ENCODE measurements at regions not wholly inside any gene's neighbourhood (a gene's known extent, or its start where the extent isn't known, plus 50 kb on each side); places are given as distances from the start of the nearest gene placed in this dataset.
"Not testable (repeated sequence)": the region's sequence is repeated elsewhere in the genome, so short reads cannot be mapped to it uniquely, and the experiment has no call there.

DNA sequence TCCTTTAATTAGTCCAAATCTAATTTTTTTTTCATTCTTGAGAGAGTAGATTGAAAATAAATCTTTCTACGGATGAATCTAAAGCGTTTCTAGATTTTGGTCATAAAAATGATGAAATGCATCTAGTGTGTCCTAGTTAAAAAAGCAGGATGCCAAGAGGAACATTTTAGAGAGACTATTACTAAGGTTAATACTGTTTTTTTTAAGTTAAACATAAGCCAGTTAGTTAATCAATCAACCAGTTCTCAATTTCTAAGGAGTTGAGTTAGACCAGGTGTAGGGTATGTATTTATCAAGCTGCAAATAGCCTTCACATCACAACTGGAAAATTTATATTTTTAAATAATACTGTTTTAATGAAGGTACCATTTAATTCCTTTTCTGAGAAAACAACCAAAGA is 679.5 kb upstream of the IGFBP7 start:
- no peak for DNase-seq

DNA sequence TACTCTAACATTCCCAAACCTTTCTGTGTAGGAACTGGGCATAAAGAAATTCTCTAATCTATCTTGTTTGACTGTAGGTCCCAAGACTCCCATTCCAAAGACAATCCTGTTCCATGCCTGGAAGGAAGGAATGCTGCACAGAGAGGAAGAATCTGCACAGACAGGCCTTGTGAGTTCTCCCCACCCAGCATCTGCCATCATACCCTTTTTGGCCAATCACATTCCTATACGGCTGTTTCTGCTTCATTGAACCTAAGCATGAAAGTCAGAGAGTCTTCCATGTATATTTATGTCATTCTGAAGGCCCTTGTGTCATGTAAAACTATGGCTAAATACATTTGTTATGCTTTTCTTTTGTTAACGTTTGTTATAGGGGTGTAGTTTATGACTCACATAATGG is 667.7 kb upstream of the IGFBP7 start:
- DNase-seq: no peak

DNA sequence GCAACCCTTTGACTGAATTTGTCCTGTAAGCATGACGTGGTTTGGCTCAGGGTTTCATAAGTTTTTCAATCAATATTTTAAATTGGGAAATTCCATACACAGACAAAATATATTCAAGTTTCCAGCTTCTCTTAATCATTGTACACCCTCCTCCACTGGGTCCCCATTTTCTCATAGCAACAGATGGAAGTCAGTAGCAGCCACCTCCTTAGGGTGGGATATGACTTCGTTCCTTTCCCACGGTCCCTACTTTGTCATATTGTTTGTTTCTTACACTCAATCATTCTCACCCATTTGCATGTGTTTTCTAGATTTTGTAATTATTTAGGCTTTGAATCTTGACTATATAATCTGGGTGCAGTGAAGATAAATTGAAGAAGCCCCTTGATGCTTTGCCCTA is 664.5 kb upstream of the IGFBP7 start:
- no peak for DNase-seq

DNA sequence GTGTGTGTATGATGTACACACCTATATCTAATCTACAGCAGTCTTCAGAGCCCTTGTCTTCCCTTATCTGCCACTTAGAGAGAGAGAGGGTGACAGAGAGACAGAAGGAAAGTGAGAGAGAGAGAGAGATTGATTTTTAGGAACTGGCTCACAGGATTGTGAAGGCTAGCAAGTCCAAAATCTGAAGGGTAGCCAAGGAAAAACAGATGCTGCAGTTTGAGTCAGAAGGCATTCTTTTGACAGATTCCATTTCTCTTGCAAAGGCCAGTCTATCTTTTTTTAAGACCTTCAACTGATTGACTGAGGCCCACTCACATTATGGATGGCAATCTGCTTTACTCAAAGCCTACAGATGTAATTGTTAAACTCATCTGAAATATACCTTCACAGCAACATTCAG is 664.0 kb upstream of the IGFBP7 start:
- no peak for DNase-seq

DNA sequence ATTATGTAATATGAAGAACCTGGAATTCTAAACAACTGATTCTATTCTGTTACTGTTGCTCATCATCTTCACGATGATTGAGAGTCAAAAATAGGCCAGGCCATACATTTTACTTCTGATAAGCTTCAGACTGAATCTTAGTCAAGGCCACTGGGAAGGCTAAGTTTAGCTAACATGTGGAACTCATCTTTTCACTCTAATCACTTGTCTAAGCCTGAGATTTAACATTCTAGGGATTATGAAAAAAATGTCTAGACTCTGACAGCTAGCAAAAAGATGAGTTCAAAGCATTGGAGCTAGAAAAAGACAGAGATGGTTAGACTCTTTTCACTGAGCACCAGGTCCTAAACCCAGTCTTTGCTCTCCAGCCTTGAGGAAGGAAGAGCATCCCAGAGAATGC is 656.2 kb upstream of the IGFBP7 start:
- no peak for DNase-seq

DNA sequence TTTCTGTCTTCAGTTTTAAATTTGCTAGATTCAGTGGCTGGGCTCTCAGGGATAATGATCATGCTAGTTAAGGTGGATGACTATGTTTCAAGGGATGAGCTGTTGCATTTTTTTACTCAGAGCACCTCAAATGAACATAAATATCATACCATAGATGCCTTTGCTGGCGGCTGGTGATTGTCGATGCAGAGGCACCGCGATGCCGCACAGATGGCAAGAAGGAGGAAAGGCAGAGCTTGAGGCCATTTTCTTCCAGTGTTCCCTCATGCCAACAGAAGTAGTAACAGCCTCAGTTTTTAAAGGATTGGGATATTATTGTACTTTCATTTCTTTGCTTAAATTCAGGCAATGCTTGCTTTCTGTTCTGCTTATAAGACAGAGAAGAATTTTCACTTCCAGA is 654.7 kb upstream of the IGFBP7 start:
- DNase-seq: no peak

DNA sequence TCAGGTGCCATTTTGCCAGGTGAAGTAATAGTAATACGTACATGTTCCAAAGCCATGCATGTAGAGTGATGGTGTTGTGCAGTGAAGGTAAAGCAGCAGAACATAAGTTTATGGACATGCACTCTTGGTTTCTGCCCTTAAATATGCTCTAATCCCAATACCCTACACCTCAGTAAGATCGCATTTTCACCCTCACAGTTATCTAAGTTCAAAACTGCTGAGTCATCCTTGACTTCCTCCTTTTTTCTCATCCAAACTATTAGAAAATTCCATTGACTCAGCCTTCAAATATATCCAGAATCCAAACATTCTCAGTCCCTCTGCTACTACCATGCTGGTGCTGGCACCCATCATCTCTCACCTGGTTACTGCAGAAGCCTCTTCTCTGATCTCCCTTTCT is 652.9 kb upstream of the IGFBP7 start:
- DNase-seq: peak; percentile 1

DNA sequence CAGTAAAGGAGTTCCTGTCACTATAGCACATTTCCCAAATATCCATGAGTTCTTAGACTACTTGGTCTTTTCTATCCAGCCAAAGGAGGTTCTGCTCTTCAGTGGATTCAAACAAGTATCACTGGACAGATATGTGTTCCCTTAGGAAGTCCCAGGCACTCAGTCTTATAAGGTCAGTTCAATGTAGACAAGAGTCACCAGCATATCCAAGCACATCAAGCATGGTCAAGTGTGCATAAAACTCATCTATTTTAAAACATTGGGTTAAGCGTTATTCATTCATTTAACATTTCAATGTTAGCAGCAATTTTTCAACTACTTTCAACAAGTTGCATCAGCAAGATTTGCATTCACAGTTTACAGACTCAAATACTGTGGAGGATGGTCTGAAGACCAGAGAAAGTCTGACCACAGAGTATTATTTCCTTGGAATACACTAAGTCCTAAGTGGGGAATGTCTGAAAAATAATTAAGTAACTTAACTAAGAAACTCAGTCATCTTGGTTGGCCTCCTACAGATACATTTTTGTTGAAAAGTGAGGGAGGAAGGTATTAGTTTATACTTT is 630.5 kb upstream of the IGFBP7 start:
- peak; percentile 7 for DNase-seq

DNA sequence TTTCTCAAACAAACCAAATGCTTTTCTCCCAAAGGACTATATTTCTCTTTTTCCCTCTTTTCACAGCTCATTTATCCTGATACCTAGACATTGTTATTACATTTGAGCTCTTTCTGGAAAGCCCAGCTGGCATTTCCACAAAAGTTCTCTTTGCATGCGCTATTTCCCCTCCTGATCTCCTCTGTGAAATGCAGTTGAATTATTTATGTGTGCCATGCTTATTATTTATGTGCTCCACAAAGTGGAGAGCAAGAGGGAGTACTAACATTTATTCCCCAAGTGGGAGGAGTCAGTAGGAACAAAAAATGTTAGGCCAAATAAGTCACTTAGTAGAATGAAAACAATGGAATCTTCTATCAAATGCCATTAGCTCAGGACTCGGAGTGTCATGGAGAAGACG is 626.6 kb upstream of the IGFBP7 start:
- no peak for DNase-seq

DNA sequence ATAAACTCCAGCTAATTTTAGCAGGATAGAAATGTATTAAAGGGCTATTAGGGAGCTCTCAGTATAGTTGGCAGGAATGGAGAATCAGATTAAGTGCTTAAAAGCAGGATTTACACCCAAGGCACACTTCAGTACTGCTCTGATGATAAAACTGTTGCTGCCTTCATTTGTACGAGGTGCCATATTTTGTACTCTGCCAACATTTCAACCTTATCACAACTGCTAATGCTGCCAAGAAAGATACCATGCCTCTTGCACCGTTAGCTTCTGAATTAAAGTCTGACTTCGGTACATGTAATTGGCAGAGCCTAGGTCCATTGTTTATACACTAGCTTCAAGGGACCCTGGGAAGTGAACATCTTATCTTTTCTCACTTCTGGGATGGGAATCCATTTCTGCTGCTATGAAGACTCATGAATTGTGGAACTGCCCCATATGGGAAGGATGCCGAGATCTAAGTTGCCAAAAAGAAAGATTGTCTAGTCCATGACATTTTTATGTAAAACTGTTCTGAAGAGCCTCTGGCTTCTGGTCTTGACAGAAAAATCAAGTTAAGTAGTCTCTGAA is 624.0 kb upstream of the IGFBP7 start:
- no peak for DNase-seq

DNA sequence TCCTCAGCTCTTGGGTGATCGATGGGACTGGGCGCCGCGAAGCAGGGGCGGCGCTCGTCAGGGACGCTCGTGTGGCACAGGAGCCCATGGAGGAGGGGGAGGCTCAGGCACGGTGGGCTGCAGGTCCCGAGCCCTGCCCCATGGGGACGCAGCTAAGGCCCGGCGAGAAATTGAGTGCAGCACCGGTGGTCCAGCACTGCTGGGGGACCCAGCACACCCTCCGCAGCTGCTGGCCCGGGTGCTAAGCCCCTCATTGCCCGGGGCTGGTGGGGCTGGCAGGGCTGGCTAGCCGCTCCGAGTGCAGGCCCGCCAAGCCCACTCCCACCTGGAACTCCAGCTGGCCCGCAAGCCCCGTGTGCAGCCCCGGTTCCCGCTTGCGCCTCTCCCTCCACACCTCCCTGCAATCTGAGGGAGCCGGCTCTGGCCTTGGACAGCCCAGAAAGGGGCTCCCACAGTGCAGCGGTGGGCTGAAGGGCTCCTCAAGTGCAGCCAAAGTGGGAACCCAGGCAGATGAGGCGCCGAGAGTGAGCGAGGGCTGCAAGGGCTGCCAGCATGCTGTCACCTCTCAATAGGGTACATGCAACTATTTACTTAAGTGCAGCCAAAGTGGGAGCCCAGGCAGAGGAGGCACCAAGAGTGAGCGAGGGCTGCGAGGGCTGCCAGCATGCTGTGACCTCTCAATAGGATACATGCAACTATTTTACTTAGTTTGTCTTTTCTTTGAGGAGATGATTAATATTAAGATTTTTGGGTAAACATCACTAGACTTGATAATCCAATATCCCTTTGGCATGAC is 619.8 kb upstream of the IGFBP7 start:
- DNase-seq: not testable (repeated sequence)

DNA sequence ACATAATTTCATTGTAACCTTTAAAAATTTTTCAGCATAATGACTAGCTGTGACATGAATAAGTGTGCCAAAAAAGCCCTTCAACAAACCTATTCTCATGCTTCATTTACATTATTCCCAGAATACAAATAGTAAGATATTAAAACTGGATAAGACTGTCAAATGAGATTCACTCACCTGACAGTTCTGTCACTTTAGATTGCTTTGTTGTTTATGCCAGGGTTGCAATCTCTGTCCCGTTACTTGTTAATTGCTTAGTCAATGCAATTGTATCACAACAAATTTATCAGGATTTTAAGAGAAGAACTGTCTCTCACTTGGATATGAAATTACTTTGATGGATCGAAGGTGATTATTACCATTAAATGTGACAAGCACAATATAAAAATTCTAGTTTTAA is 616.0 kb upstream of the IGFBP7 start:
- DNase-seq: no peak

DNA sequence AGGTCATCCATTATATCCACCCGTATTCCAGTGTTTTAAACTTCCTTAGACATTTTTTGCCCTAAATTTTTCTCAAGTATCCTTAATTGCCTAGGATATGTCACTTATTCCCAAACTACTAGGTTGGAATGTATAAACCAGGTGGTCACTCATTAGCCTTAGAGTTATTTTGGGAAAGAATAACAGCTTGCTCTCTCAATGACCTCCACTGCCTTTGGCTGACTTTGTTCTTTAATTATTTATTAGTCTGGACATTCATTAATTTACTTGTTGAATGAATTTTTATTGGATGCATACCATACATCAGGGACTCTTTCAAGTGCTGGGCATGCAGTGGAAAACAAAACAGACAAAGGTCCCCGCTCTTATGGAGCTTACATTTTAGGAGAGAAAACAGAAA is 609.3 kb upstream of the IGFBP7 start:
- DNase-seq: no peak

DNA sequence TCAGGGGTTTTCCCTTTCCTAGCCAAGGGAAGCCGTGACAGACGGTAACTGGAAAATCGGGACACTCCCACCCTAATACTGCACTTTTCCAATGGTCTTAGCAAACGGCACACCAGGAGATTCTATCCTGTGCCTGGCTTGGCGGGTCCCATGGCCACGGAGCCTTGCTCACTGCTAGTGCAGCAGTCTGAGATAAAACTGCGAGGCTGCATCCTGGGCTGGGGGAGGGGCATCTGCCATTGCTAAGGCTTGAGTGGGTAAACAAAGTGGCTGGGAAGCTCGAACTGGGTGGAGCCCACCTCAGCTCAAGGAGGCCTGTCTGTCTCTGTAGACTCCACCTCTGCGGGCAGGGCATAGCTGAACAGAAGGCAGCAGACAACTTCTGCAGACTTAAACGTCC is 604.1 kb upstream of the IGFBP7 start:
- not testable (repeated sequence) for DNase-seq

DNA sequence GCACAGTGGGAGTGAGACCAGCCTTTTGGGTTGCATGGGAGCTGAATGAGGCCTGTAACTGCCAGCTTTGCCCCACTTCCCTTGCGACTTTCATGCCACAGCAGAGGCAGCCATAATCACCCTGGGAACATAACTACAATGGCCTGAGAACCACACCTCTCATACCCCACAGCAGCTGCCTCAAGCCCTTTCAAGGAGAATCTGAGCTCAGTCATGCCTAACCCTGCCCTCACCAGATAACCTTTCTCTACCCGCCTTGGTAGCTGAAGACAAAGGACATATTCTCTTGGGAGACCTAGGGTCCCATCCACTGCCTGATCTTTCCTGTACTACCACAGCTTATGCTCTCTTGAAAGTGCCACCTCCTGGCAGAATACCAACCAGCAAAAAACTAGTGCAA is 599.9 kb upstream of the IGFBP7 start:
- DNase-seq: no peak

DNA sequence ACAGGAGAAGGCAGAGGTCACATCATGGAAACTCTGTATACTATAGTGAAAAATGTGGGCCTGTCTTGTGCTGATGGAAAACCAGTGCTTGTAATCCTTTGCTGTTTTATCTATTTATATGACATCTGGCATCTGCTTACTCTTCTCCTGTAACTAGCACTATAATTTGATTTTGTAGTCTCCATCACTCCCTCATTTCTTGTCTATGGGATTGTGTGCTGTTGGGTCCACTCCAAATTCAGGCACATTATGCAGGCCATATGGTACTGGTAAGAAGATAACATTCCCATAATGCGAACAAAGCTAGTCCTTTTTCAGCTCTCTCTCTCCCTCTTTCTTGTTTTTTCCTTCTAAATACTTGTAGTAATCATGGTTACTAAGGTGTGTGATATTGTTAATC is 581.2 kb upstream of the IGFBP7 start:
- DNase-seq: no peak

DNA sequence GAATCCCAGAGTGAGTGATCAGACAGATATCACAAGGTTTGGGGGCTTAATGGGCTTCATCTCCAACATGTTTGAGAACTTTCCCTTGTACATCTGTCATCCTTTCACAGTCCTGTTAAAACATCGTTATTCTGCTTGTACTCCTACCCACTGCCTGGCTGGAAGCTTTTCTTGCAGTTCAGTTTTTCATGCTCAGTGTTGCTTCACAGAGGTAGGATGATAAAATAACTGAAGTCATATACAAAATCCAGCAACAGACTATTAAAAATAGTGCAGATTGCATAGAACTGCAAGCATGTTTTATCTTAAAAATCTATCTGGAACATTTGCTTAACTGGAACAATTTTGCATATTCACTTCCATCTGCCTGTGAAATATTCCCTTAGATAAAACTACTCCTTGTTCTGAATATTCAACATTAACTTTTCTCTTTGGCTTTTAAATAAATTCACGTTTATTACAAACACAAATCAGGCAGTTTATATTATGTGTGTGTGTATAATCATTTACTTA is 579.6 kb upstream of the IGFBP7 start:
- no peak for DNase-seq

DNA sequence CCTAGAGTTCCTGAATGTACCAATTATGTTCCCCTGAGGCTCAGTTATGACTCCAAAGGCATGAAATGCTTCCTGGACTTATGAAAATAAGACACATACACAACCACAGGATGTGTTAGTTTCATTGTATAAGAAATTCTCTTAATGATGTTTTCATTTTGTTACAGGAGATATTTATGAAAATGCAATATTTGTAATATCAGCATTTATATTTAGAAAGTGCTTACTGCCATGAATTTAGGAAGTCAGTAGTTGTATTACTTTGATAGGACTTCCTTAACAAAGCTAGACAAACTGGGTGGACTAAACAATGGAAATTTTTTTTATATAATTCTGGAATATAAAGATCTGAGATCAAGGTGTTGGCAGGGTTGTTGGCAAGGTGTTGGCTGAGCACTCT is 572.1 kb upstream of the IGFBP7 start:
- no peak for DNase-seq

DNA sequence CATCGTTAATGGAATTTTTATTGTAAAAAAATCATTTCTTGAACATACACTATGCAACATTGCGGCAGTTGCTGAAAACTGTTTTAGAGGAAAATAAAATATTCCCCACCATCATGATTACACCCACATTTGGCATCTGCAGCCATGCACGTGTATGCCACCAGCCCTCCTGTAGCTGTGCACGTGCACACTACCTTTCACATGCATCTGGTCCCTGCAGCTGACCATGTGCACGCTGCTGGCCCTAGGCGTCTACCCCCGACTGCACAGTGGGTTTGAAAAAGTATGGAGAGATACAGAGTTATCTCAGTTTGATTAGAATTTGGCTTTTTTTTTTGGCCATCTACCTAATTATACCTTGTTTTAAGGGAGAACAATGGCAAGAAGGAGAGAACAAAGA is 569.8 kb upstream of the IGFBP7 start:
- no peak for DNase-seq

DNA sequence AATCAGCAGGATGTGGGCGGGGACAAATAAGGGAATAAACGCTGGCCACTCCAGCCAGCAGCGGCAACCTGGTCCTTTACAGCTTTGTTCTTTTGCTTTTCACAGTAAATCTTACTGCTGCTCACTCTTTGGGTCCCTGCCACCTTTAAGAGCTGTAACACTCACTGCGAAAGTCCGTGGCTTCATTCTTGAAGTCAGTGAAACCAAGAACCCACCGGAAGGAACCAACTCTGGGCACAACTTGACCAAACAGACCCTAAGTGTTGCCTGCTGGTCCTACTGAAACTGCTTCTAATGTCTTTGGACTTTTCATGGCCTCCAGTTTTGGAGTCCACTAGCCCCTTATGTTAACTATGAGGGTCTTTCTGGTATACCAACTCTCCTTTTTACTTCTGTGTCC is 566.2 kb upstream of the IGFBP7 start:
- DNase-seq: no peak

DNA sequence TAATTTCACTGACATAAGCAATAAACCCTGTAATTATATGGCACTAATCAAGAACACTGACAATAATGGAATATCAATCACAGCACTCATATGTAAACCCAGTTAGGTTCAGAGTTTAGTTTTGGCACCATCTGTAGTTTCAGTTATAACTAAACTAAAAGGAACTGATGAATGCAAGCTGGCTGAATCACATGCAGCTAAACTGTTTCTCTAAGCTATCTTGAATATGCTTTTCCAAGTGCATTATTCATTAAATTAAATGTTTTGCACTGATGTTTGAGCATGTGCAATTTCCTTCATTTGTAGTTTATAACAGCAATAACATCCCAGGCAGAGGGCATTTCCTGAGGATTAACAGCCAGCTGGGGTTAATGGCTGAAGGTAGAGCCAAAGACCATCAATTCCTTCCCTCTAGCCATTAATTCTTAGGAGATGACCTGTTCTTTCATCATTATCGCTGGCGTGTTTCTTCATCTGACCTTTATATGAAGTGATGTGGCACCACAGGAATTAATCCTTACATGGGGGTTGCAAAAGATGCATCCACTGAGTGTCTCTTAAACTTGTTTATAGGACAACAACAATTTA is 562.8 kb upstream of the IGFBP7 start:
- no peak for DNase-seq

DNA sequence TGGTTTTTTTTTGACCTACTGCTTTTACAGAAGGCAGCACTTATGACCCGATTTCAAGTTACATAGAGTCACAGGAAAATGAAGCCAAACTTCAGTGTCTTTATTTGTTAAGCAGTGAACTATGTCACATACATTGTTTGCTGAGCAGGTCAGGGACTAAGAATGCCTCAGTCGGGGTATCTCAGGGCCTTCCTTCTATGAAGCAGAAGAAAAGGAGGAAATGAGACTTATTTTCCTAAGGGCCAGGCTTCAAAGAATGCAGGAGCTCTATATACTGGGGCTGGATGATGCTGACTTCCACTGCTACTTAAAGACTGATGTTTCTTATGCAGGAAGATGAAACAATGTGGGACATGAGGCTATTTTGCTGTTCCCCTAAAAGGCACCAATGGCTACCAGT is 558.4 kb upstream of the IGFBP7 start:
- DNase-seq: no peak

DNA sequence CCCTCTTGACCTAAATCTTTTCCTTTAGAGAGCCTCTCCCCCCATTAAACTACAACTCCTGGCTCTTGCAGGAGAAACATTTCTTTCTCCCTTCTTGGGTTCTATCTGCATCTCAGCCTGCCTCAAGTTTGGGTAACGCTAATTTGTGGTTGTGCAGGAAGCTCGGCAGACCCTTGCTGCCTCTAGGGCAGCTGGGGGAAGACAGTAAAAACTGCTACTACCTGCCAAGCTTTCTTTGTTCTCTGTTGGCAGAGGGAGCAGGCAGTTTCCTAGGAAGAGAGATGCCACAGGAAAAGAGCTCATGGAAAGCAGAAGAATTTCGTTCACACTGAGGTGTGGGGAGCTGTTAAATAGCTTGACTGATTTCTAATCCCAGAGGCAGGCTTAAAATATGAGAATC is 555.6 kb upstream of the IGFBP7 start:
- DNase-seq: no peak

DNA sequence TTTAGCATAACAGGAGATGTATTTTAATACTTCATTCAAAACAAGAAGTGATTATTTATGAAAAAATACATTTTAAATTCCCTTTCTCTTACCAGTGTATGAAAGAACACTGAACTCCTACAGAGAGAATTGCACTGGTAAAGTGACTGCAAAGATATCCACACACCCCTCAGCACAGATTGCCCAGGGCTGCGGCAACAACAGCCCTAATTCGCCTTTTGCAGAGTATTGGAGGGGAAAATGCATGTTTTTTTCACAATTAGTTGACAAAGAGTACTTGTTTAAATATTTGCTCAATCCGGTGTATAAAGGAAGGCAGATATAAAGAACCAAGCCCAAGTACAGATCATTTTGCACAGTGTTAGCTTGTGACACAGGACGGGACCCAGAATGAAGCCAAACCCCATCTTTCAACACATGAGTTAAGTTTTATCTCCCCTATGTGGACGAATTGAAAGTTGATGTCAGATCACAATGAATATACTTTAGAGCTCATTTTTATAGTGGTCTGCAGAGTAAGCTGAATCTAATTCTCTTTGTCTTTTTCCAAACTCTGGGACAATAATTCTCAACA is 551.4 kb upstream of the IGFBP7 start:
- no peak for DNase-seq

Measured in fibroblast of upper back skin (primary cell).